HG02943 (cell line): ENCODE measurements at regions not wholly inside any gene's neighbourhood (a gene's known extent, or its start where the extent isn't known, plus 50 kb on each side); places are given as distances from the start of the nearest gene placed in this dataset.

Source experiments
- ATAC-seq: cut with Tn5 transposase; IDR thresholded peaks from one replicate; pipeline ENCODE4 v1.9.1; 2021; ENCODE audit warnings: mild to moderate bottlenecking, low read depth, moderate library complexity; ENCODE audit not compliant: unreplicated experiment

DNA sequence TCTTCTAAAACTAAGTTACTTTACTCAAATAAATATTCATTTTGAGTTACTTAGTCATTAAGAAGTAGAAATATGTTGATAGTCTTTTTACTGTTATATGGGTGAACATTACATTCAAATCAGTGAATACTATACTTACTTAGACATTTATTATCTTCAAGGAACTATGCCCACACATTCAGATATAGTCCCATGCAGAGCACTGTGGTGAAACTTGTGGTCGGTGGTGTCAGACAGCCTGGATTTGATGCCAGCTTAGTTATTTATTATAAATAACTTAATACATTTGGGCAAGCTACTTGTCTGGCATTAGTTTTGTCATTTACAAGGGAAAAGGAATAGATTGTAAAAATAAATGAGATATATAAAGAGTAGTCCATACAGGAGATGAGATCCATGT lies 149.5 kb downstream of the RAP2B start:
- ATAC-seq, result no peak

DNA sequence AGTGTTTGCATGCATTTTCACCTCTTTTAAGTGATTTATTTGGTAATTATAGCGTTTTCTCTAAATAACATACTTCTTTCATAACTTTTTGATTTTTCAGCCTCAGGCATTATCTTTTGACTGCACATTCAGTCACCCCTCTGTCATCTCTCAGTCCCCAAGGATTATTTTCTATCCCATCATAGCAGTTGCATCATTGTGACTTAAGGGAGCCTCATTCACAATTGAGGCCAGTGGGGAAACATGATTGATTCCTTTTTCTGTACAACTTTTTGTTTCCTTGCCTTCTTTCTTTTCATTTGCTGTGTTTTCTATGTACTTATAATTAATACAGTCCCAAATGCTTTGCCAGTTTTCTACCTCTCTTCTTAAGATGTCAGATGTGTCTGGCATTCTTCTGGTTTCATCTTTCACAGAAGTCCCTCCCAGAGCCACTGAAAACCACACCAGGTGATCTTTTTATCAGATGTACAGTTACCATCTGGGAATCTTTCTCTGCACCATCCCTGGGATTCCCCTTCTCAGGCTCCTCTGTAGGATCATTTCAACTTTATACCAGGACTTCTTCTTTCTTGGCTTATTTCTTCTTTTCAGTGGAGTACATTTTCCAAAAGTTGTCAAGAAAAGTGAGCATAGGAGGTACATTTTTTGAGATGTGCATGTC lies 151.4 kb downstream of the RAP2B start:
- no peak for ATAC-seq

DNA sequence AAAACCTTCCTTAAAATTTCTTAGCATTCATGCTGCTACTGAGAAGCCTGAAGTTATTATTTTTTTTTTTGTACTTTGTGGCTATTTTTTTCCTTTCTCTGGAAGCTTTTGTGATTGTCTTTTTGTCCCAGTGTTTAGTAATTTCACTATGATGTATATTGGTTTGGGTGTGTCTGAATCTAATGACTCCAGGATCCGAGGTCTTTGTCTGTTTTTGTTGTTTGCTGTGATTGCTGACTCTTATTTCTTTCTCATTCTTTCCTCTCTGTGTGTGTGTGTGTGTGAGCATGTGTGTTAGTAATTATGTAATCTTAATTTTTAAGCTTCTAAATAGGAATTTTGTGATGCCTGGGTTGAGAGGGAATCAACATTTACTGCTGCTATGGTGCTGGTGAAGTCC lies 152.0 kb downstream of the RAP2B start:
- ATAC-seq, result no peak

DNA sequence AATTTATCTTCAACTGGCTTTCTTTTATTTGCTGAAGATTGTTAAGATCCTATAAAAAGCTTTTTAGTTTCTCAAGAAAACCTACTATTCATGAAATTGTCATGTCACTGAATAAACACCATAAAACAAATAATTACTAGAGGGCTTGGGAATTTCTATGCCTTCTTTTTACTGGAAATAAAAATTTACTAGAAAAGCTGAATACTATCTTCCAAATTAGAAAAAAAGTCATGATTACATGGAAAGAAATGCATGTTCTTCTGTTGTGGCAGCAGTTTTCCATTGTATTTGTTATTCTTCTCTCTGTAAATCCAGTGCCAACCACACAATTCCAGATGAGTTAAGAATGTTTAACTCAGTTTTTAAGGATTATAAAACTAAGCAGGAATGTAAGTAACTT lies 153.8 kb downstream of the RAP2B start:
- ATAC-seq, result no peak

DNA sequence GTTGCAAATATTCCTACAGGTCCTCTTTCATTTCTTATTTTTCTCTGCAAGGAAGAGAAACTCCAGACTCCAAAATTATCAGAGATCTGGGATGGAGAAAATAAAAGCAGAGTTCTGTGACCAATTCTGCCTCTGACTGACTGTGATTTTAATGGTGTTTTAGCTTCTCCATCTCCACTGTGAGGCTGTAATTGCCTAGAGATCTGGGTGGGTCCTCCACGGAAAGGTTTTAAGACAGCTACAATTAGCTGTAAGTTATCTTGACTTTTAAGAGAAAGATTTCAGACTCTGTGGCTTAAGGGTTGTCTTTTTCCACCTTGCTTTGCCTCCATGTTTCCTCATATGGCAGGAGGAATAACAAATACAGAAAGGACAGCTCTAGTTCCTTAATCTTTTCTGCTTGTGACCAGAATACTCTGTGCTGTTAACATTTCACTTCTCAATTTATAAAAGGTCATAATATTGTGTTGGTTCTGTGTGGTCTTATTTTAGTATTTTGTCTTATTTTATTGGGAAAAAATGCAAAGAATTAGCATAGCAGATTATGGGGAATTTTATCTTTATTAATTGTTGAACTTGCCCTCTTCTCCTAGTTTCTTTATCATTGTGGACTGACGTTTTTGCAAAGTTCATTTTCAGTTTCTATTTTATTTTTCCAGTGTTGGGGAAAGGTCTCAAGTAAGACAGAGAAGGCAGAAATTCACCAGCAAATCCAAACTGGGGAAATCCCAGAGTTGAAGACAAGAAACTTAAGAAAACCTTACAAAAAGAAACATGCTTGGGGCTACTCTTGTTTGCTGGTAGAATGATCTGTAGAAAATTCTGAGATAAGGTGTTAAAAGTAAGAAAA lies 157.9 kb downstream of the RAP2B start:
- ATAC-seq, result no peak

DNA sequence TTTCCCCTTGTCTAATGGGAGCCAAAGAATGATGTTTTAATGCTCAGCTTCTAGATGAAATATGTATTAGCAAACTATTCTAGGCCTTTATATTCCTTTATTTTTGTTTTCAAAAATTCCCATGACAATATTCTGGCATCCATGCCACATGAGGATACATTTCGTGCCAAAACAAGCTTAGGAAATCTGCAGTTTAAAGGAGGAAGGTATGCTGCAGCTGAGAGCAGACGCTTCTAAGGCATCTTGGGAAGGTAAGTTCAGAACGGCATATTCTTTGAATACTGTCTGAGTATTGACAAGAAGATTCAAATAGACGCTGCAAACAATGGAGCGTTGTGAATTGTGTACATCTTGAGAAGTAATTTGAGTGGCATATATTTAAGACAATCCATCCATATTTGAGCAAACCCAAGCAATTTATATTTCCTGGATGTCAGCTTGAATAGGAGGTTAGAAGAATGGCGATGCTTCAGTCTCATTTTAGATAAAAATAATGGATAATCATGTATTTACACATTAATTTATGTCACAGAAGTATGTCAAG lies 158.6 kb downstream of the RAP2B start:
- ATAC-seq, result no peak

DNA sequence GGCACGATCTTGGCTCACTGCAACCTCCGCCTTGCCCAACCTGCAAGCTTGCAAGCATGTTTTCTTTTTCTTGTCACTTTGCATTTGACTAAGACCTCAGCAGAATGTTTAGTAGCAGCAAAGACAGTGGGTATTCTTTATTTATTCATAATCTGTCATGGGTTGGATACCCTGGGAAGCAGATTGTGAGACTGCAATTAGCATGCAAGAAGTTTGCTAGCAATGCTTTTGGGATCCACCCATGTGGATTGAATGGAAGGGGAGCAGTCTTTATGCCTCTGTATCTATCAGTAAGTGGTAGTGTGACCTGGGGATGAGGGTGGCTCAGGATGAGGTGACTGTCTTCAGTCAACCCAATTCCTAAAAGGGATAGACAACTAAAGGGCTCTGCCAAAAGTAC lies 166.7 kb downstream of the RAP2B start:
- no peak for ATAC-seq

DNA sequence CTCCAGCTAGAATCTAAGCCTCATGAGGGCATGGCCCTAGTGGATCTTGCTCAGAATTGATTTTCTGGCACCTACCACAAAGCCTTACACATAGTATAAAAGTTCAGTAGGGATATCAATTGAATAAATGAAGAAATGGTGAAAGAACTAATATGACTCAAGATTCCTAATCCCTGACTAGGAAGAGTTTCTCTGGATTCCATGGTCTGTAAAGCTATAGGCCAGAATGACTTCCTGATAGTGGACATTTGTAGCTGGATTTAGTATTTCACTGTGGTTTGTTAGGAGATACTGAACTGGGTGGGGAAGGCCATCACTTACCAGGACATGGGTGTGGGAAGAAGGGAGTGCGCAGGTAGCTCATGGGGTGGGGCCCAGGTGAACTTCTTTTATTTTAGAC lies 168.9 kb downstream of the RAP2B start:
- ATAC-seq, result no peak

DNA sequence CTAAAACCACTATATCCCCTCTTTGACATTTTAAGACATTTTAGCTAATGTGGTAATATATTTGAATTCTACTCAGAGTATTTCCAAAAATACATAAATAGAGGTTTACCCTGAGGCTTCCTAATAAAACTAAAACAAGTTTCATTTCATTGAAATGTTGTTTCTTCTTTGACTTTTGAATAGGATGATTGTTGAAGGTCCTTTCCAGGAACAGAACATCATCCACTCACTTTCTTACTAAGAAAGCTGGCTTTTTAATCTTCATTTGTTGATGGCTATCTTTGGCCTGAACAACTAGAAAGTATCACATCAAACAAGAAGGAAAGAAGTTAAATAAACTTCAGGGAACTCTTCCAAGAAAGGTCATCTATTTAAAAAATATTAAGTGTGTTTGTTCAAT lies 169.7 kb downstream of the RAP2B start:
- ATAC-seq, result no peak

DNA sequence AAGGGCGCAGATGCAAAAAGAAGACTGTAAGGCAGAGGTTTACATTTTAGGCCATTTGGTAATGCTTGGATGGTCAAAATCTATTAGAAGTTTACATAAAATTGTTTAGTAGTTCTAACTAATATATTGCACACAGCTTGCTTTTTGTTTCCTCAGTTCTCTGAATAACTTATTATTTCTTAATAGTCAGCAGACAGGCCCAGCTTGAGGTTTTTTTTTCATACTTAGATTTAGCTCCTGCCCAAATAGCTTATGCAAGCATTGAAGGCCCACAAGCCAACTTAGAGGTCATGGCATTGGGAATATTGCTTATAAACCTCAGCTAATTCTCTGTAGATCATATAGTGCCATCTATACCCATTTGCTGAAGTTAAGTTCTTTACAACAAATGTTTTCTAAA lies 172.5 kb downstream of the RAP2B start:
- ATAC-seq, result no peak

DNA sequence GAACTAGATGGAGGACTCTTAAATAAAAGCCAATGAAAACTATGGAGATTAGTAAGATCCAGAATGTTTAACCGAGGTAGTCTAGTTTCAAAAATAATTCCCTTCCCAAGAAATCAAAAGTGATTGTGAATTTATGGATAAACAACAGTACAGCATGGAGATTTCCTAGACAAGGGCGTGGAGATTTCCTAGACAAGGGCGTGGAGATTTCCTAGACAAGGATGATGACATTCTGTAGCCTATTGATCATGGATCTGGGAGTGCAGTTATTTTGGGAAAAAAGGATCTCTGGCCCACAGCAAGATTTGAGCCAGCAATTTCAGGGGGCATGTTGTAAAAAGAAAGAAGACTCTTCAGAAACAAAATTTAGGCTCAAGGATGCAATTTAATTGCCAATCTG lies 175.3 kb downstream of the RAP2B start:
- ATAC-seq, result no peak

DNA sequence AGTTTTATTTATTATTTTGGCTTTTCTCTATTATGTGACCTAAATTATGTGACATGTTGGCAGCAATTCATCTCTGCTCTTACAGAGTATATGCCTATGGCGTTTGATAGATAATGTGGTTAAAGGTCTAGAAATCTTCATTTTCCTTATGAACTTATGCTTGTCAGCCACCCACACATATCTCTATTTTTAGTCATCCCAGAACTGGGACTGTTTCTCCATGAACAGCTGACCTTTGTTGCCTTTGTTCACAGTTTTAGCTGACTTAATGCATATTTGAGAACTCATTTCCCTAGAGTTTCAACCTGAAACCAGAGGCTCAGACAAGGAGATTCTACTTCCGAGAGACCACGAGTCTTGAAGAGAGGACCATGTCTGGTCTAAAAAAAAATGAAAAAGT lies 176.5 kb downstream of the RAP2B start:
- no peak for ATAC-seq

DNA sequence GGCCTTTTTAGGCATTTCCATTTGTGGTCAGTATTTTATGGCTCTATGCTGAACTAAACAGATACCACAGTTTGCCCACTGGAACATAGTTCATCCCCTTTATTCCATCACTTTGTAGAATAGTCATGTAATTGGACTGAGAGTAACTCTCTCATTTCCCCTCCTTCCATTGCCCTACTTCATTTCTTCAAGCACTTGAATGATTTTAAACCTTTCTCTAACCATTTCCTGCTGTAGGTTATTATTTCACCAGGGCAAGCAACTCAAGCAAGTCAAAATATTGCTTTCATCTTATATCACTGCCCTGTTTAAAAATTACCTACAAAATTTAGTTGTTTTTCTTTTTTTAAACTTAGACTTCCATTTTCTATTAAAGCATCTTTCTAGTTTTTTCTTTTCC lies 177.0 kb downstream of the RAP2B start:
- ATAC-seq, result no peak

DNA sequence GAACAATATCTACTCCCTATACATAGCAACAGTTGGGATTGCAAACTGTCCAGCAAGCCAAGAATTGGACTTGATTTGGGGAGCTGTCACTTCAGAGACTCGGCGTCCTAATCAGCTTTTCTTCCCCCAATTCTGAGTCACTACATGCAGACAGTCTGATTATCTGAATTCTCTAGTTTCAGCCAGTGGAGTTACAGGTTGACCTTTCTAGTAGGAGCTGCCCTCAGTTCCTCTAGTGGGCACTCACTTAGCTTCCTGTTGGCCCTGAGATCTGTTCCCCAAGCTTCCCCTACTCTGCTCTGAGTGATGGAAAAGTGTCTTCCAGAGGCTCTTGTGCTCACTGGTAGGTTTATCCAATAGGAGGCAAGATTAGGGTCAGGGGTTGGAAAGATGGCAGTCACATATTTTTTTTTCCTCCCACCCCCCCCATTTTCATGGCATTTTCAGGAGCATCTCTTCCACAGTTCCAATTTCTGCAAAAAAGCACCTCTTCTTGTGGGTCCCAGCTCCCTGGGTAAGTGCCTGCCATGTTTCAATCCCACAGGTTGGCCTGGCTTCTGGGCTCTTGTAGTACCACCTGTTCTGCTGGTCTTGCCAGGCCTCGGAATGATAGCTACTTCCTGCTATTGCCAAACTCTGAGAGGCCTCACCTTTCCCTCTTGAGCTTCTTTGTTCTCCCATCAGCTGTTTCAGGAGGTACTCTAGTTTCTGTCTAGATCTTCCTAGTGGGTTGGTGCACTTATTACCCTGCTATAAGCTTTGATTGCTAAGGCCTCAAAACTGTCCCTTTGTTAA lies 182.2 kb downstream of the RAP2B start:
- no peak for ATAC-seq

DNA sequence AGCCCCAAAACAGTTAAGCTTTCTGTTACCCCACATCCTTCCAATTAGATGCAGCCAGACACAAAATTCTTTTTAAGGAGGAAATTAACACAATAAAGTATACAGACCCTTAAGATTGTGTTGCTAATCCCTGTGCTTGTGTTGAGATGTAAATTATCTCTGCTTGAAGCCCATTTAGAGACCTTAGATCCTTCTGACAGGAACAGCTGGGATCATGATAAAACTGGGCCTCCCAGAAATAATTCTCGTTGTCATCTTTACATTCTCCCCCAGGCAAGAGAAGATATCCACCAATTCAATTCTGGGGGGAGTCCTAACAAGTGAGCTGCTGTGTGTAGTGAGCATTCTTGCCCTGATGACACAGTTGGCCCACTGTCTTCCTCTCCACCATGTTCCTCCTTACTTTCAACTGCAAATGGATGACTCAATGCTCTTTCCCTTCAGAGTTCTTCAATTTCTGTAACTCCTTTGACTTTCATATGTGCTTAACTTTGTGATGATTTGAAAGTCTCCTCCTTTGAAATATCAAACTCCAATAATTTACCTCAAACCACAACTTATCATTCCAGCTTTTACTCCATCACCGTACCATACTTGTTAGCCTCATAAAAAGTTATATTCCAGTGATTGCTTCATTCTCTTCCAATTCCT lies 186.6 kb downstream of the RAP2B start:
- ATAC-seq, result no peak

DNA sequence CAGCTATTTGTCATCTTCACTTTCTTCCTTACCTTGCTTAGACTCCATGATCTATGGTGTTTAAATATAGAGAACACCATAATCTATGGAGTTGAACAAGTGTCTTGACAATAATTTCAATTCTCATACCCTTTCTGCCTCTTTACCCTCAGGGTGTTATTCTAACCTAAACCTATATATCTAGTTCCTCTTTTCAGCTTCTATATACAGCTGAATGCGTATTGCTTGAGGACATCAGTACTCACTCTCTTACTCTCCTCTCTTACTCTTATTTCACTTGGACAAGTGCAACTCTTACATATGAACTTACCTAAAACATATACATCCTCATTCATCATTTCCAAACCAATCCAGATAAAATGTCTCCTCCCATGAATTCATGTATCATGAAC lies 187.1 kb downstream of the RAP2B start:
- ATAC-seq, result no peak

DNA sequence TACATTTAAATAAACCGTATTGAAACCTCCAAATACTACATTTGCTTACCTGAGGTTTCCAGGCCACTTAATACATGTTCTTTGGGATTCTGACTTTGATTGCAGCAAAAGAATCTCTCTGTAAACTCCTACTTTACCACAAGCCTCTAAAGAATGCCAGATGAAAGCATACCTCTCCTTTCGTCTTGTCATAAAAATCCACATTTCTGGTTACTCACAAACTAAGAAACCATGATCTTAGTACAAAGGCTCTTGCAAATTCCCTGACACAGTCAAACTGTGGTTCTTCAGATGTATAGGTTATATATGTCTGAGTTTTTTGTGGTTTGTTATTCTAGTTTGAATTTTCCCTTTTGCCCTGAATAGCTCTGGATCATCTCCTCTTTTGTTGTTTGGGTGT lies 188.4 kb downstream of the RAP2B start:
- ATAC-seq, result no peak

DNA sequence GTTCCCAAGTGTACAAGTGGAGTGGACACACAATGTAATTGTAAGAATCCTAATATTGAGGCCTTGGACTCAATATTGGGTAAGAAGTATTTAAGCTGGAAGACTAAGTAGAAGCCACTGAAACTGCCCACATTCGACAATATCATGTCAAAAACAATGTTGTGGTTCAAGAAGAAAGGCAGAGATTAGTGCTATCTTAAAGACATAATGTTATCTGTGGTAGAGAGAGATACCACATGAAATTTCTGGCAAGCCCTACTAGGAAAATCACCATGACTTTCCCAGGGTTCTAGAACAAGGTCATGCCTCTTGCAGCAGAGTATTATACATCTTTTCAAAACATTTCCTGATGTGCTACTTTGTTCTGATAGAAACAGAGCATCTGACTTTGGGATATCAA lies 192.6 kb downstream of the RAP2B start:
- no peak for ATAC-seq

DNA sequence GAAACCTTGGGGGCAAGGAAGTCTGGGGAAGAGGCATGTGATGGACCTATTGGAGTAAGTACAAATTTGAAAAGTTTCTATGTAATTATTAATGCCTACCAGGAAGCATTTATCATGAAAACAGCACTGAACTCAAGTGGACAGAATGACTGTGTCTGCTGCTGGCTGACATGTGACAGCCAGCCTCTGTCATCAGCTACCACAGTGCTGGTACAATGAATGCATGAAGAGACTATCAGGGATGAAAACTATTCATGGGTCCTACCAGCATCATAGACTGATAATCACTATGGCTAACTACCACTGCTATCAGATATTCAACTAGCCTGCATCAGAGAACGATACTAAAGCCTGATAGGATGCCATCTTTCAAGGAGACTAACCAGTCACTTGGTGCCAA lies 193.5 kb downstream of the RAP2B start:
- ATAC-seq, result no peak

DNA sequence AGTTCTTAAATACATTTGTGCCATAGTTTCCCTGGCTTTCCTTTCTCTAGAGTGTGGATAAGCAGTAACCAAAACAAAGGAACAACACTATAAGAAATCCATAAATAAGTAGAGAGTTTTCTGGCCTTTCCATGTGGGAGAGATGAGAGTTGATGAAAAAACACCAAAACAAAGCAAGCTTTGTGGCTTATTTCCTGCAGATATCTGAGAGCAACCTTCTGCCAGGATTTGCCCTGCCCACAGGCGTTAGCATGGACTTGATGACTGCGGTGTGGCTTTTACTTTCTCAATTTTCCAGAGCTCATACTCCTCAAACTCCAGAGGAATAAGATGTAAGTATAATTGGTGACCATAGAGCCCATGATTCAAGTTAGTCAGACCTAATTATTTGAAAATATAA lies 194.9 kb downstream of the RAP2B start:
- ATAC-seq, result no peak

DNA sequence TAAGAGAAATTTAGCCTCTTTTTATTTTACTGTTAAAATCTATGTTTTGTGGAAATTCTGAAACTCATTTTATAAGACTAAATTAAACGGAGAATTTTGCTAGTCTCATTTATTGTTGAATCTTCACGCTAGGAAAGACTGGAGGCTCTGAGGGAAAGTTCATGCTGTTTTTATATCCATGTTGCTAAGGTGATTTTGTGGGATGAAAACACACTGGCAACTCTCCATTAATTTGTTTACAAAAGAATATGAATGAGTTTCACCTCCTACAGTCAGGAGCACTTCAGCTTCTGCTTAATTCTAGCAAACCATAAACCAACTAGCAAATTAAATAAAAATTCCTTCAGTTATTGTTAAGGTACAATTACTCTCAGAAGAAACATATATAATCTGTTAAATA lies 195.4 kb downstream of the RAP2B start:
- ATAC-seq, result no peak
